Osteoblast (primary cell): ENCODE measurements at regions not wholly inside any gene's neighbourhood (a gene's known extent, or its start where the extent isn't known, plus 50 kb on each side); places are given as distances from the start of the nearest gene placed in this dataset.
"Not testable (repeated sequence)": the region's sequence is repeated elsewhere in the genome, so short reads cannot be mapped to it uniquely, and the experiment has no call there.

Source experiments
- DNase-seq: peaks from one replicate; pipeline ENCODE4 v3.0.0; 2011; ENCODE audit warnings: low spot score, mixed read lengths; ENCODE audit not compliant: insufficient read length; ENCODE audit errors: missing footprints
- H2AFZ ChIP-seq: 2 replicates; pipeline ENCODE4 v1.6.0; 2011; ENCODE audit warnings: mild to moderate bottlenecking, low read length
- H3K27ac ChIP-seq: 2 replicates; pipeline ENCODE4 v1.5.1; 2011; ENCODE audit warnings: mild to moderate bottlenecking, low read depth, low read length, moderate library complexity
- H3K27me3 ChIP-seq: 2 replicates; pipeline ENCODE4 v1.6.0; 2012; ENCODE audit warnings: mild to moderate bottlenecking, control low read depth, inconsistent platforms, low read length, moderate library complexity; ENCODE audit not compliant: insufficient read depth
- H3K36me3 ChIP-seq: 2 replicates; pipeline ENCODE4 v1.5.1; 2011; ENCODE audit warnings: mild to moderate bottlenecking, low read length, control low read depth, moderate library complexity; ENCODE audit not compliant: insufficient read depth
- H3K4me1 ChIP-seq: 2 replicates; pipeline ENCODE4 v1.5.1; 2011; ENCODE audit warnings: mild to moderate bottlenecking, low read length, control low read depth, moderate library complexity; ENCODE audit not compliant: insufficient read depth
- H3K4me2 ChIP-seq: 2 replicates; pipeline ENCODE4 v1.6.0; 2011; ENCODE audit warnings: mild to moderate bottlenecking, low read length; ENCODE audit not compliant: insufficient read depth
- H3K4me3 ChIP-seq: fragments of 200-600 bp; sonication (generic); 3 replicates; pipeline ENCODE4 v1.5.1; 2012; ENCODE audit warnings: mild to moderate bottlenecking, low read length, inconsistent platforms; ENCODE audit not compliant: insufficient read depth
- H3K79me2 ChIP-seq: 2 replicates; pipeline ENCODE4 v1.6.0; 2012; ENCODE audit warnings: mild to moderate bottlenecking, low read length, control low read depth, inconsistent platforms; ENCODE audit not compliant: insufficient read depth
- H3K9me3 ChIP-seq: 2 replicates; pipeline ENCODE4 v1.5.1; 2011; ENCODE audit warnings: low read depth, low read length, control low read depth
- H4K20me1 ChIP-seq: 2 replicates; pipeline ENCODE4 v1.6.0; 2012; ENCODE audit warnings: mild to moderate bottlenecking, low read length, control low read depth; ENCODE audit not compliant: insufficient read depth
- TF ChIP-seq, protein P1 (sequence below): IDR thresholded peaks from 2 replicates; pipeline ENCODE4 v1.5.1; 2011; ENCODE audit warnings: mild to moderate bottlenecking, low read depth, low read length, moderate library complexity; ENCODE audit errors: extremely low read depth

DNA sequence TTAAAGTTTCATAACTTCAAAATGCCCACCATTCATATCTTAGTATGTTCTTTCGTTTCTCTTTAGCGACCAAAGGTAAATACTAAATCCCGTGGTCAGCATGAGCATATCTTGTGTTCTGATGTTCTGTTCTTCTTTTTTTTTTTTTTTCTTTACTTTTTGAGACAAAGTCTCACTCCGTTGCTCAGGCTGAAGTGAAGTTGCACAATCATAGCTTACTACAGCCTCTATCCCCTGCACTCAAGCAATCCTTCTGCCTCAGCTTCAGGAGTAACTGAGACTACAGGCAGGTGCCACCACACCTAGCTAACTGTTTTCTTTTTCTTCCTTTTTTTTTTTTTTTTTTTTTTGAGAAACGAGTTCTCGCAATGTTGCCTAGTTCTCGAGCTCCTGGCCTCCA is 60.9 kb upstream of the ATP12A start:
- Histone ChIP-seq H3K4me1 (no peaks in the 10 kb centered on the region), H3K27me3 (no peaks in the 10 kb centered on the region)

DNA sequence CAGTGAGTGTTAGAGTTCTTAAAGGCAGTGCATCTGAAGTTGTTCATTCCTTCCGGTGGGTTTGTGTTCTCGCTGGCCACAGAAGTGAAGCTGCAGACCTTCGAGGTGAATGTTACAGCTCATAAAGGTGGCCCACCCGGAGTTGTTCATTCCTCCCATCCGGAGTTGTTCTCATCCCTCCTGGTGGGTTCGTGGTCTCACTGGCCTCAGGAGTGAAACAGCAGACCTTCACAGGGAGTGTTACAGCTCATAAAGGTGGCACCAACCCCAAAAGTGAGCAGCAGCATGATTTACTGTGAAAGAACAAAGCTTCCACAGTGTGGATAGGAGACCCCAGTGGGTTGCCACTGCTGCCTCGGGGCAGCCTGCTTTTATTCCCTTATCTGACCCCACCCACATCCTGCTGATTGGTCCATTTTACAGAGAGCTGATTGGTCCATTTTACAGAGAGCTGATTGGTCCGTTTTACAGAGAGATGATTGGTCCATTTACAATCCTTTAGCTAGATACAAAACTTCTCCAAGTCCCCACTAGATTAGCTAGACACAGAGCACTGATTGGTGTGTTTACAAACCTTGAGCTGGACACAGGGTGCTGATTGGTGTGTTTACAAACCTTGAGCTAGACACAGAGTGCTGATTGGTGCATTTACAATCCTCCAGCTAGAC is 57.6 kb upstream of the ATP12A start:
- not testable (repeated sequence) for H2AFZ ChIP-seq, H3K4me3 ChIP-seq, H3K4me2 ChIP-seq, H3K36me3 ChIP-seq, H4K20me1 ChIP-seq, H3K9me3 ChIP-seq, H3K27ac ChIP-seq, H3K4me1 ChIP-seq, H3K27me3 ChIP-seq, DNase-seq, H3K79me2 ChIP-seq

More for the DNA sequence above, 60.9 kb upstream of the ATP12A start:
- Histone ChIP-seq H2AFZ (no peak overlapping the region), H3K4me2 (no peak overlapping the region), H4K20me1 (no peaks in the 10 kb centered on the region), H3K36me3 (no peaks in the 10 kb centered on the region), H3K79me2 (no peaks in the 10 kb centered on the region), H3K27ac (no peak overlapping the region), H3K4me3 (no peak overlapping the region), H3K9me3 (no peaks in the 10 kb centered on the region)
- DNase-seq: no peak
- TF ChIP-seq, protein P1, sequence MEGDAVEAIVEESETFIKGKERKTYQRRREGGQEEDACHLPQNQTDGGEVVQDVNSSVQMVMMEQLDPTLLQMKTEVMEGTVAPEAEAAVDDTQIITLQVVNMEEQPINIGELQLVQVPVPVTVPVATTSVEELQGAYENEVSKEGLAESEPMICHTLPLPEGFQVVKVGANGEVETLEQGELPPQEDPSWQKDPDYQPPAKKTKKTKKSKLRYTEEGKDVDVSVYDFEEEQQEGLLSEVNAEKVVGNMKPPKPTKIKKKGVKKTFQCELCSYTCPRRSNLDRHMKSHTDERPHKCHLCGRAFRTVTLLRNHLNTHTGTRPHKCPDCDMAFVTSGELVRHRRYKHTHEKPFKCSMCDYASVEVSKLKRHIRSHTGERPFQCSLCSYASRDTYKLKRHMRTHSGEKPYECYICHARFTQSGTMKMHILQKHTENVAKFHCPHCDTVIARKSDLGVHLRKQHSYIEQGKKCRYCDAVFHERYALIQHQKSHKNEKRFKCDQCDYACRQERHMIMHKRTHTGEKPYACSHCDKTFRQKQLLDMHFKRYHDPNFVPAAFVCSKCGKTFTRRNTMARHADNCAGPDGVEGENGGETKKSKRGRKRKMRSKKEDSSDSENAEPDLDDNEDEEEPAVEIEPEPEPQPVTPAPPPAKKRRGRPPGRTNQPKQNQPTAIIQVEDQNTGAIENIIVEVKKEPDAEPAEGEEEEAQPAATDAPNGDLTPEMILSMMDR: no peak

DNA sequence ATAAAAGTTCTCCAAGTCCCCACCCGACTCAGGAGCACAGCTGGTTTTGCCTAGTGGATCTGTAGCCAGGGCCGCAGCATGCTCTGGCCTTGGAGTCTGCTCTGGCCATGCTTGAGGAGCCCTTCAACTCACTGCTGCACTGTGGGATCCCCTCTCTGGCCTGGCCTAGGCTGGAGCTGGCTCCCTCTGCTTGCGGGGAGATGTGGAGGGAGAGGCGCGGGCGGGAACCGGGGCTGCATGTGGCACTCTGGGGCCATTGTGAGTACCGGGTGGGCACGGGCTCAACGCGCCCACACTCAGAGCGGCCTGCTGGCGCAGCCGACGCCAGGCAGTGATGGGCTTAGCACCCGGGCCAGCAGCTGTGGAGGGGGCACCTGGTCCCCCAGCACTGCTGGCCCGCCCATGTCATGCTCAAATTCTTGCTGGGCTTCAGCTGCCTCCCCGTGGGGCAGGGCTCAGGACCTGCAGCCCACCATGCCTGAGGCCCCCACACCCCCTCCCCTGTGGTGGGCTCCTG is 57.0 kb upstream of the ATP12A start:
- Histone ChIP-seq H3K36me3 (no peaks in the 10 kb centered on the region), H3K4me1 (no peaks in the 10 kb centered on the region), H4K20me1 (no peaks in the 10 kb centered on the region), H3K4me3 (no peak overlapping the region), H3K79me2 (no peaks in the 10 kb centered on the region), H3K27me3 (no peaks in the 10 kb centered on the region), H3K27ac (no peak overlapping the region), H3K4me2 (no peak overlapping the region), H2AFZ (no peak overlapping the region), H3K9me3 (no peaks in the 10 kb centered on the region)
- no peak for DNase-seq
- TF ChIP-seq, protein P1: no peak

DNA sequence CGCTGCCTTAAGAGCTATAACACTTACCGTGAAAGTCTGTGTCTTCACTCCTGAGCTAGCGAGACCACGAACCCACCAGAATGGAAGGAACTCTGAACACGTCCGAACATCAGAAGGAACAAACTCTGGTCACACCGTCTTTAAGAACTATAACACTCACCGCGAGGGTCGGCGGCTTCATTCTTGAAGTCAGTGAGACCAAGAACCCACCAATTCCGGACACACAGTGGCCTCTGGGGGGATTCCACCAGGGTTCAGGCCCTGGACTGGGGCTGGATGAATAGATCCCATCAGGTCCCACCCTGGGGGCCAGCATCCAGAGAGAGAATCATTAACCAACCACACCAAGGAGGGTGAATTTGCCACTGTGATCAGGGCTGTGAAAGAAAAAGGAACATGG is 55.8 kb upstream of the ATP12A start:
- Histone ChIP-seq H3K4me3 (no peak overlapping the region), H3K36me3 (no peaks in the 10 kb centered on the region), H3K79me2 (no peaks in the 10 kb centered on the region), H3K27ac (no peak overlapping the region), H4K20me1 (no peaks in the 10 kb centered on the region), H3K9me3 (no peaks in the 10 kb centered on the region), H3K4me2 (no peak overlapping the region), H3K4me1 (no peaks in the 10 kb centered on the region), H2AFZ (no peak overlapping the region), H3K27me3 (no peaks in the 10 kb centered on the region)
- TF ChIP-seq, protein P1: no peak
- no peak for DNase-seq
